ENCODE measurements at regions not wholly inside any gene's neighbourhood (a gene's known extent, or its start where the extent isn't known, plus 50 kb on each side); places are given as distances from the start of the nearest gene placed in this dataset.

- Histone ChIP-seq H3K9ac (ENCODE audit: low read length) (no peak overlapping the region), H3F3A (ENCODE audit: insufficient read depth) (no peaks in the 10 kb centered on the region), H2AFZ (ENCODE audit: low read depth, low read length, severe bottlenecking) (no peak overlapping the region), H3K27ac (ENCODE audit: low read depth, low read length) (no peak overlapping the region), H3K9me3 (ENCODE audit: insufficient read depth, low read length) (no peaks in the 10 kb centered on the region), H3K79me2 (ENCODE audit: insufficient read depth, low read length) (no peaks in the 10 kb centered on the region), H3K27me3 (ENCODE audit: low read length) (no peaks in the 10 kb centered on the region), H4K20me1 (ENCODE audit: low read depth, low read length) (no peaks in the 10 kb centered on the region), H3K4me2 (ENCODE audit: low read depth, low read length, poor library complexity, severe bottlenecking) (peak overlapping the region; percentile 20), H3K9me2 (replicated peaks; ENCODE audit: insufficient read depth, low read length) (no peaks in the 10 kb centered on the region), H3K4me3 (ENCODE audit: insufficient read depth, low read length, poor library complexity, severe bottlenecking) (no peak overlapping the region), H3K36me3 (ENCODE audit: low read length) (no peaks in the 10 kb centered on the region)
- no peak for TF ChIP-seq EZH2phosphoT487 (conservative IDR thresholded peaks at IDR 0.05; ENCODE audit: low read length)
- no peak for TF ChIP-seq CTCF (IDR thresholded peaks at IDR 0.05; ENCODE audit: insufficient read depth, low read length, poor library complexity, severe bottlenecking)
Measured at GRCh38 chr10:2744547-2745200, 322.7 kb upstream of the PFKP start.

DNA sequence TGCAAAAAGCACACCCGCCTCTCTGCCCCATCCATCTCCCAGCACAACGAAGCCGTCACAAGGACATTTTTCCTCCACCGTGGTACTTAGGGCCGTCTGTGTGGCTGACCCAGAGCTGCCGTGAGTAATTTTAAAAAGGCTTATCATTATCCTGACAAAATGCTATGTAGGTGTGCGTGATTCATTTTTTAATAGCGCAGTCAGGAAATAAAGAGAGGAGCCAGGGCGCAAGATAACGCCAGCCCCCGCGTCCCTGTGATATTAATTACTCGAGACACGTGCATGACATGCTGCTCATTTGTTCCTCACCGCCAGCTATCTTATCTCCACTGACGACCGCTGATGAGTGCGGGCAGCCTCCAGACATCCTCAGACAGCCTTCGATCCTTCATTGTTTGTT is 332.7 kb upstream of the PFKP start:
- TF ChIP-seq CTCF (IDR thresholded peaks at IDR 0.05; ENCODE audit: insufficient read depth, low read length, poor library complexity, severe bottlenecking) = no peak
- TF ChIP-seq EZH2phosphoT487 (conservative IDR thresholded peaks at IDR 0.05; ENCODE audit: low read length) = no peak
- no peak overlapping the region for H3K4me2 ChIP-seq (ENCODE audit: low read depth, low read length, poor library complexity, severe bottlenecking)
- no peaks in the 10 kb centered on the region for H3F3A ChIP-seq (ENCODE audit: insufficient read depth)
- no peaks in the 10 kb centered on the region for H4K20me1 ChIP-seq (ENCODE audit: low read depth, low read length)
- H3K79me2 ChIP-seq (ENCODE audit: insufficient read depth, low read length) = no peaks in the 10 kb centered on the region
- no peak overlapping the region for H3K4me3 ChIP-seq (ENCODE audit: insufficient read depth, low read length, poor library complexity, severe bottlenecking)
- H3K36me3 ChIP-seq (ENCODE audit: low read length) = no peaks in the 10 kb centered on the region
- no peak overlapping the region for H2AFZ ChIP-seq (ENCODE audit: low read depth, low read length, severe bottlenecking)
- H3K9ac ChIP-seq (ENCODE audit: low read length) = no peak overlapping the region
- no peaks in the 10 kb centered on the region for H3K27me3 ChIP-seq (ENCODE audit: low read length)
- H3K9me3 ChIP-seq (ENCODE audit: insufficient read depth, low read length) = no peaks in the 10 kb centered on the region
- no peaks in the 10 kb centered on the region for H3K9me2 ChIP-seq (replicated peaks; ENCODE audit: insufficient read depth, low read length)
- H3K27ac ChIP-seq (ENCODE audit: low read depth, low read length) = no peak overlapping the region

- Histone ChIP-seq H3K27me3 (ENCODE audit: low read length) (no peaks in the 10 kb centered on the region), H3F3A (ENCODE audit: insufficient read depth) (no peaks in the 10 kb centered on the region)
Measured at GRCh38 chr10:2733278-2733963, 333.9 kb upstream of the PFKP start.

More at GRCh38 chr10:2733278-2733963, 333.9 kb upstream of the PFKP start:
- H3K9ac ChIP-seq (ENCODE audit: low read length) = no peak overlapping the region
- H3K4me3 ChIP-seq (ENCODE audit: insufficient read depth, low read length, poor library complexity, severe bottlenecking) = no peak overlapping the region
- H3K4me2 ChIP-seq (ENCODE audit: low read depth, low read length, poor library complexity, severe bottlenecking) = no peak overlapping the region
- no peaks in the 10 kb centered on the region for H3K9me3 ChIP-seq (ENCODE audit: insufficient read depth, low read length)
- no peak overlapping the region for H3K27ac ChIP-seq (ENCODE audit: low read depth, low read length)
- H3K9me2 ChIP-seq (replicated peaks; ENCODE audit: insufficient read depth, low read length) = no peaks in the 10 kb centered on the region
- no peaks in the 10 kb centered on the region for H3K79me2 ChIP-seq (ENCODE audit: insufficient read depth, low read length)
- no peak overlapping the region for H2AFZ ChIP-seq (ENCODE audit: low read depth, low read length, severe bottlenecking)
- no peaks in the 10 kb centered on the region for H4K20me1 ChIP-seq (ENCODE audit: low read depth, low read length)
- no peaks in the 10 kb centered on the region for H3K36me3 ChIP-seq (ENCODE audit: low read length)
- TF ChIP-seq CTCF (IDR thresholded peaks at IDR 0.05; ENCODE audit: insufficient read depth, low read length, poor library complexity, severe bottlenecking) (no peak), EZH2phosphoT487 (conservative IDR thresholded peaks at IDR 0.05; ENCODE audit: low read length) (no peak)

Data from SU-DHL-6 (cell line).